WI38 (cell line): ENCODE measurements at regions not wholly inside any gene's neighbourhood (a gene's known extent, or its start where the extent isn't known, plus 50 kb on each side); places are given as distances from the start of the nearest gene placed in this dataset.

Experiments used
- H3K4me3 ChIP-seq: 2 replicates; pipeline ENCODE4 v1.5.1; 2011; ENCODE audit warnings: low read depth, mild to moderate bottlenecking, control low read depth, low read length
- TF ChIP-seq, protein P1 (sequence below): IDR thresholded peaks from 2 replicates; pipeline ENCODE4 v1.5.1; 2012; ENCODE audit warnings: low read depth, mild to moderate bottlenecking, control low read depth, low read length

- no peak overlapping the region for H3K4me3 ChIP-seq
- TF ChIP-seq, protein P1, sequence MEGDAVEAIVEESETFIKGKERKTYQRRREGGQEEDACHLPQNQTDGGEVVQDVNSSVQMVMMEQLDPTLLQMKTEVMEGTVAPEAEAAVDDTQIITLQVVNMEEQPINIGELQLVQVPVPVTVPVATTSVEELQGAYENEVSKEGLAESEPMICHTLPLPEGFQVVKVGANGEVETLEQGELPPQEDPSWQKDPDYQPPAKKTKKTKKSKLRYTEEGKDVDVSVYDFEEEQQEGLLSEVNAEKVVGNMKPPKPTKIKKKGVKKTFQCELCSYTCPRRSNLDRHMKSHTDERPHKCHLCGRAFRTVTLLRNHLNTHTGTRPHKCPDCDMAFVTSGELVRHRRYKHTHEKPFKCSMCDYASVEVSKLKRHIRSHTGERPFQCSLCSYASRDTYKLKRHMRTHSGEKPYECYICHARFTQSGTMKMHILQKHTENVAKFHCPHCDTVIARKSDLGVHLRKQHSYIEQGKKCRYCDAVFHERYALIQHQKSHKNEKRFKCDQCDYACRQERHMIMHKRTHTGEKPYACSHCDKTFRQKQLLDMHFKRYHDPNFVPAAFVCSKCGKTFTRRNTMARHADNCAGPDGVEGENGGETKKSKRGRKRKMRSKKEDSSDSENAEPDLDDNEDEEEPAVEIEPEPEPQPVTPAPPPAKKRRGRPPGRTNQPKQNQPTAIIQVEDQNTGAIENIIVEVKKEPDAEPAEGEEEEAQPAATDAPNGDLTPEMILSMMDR, result no peak
These were observed 334.0 kb downstream of the SOCS6 start for GRCh38 chr18:70622622-70623419.

DNA sequence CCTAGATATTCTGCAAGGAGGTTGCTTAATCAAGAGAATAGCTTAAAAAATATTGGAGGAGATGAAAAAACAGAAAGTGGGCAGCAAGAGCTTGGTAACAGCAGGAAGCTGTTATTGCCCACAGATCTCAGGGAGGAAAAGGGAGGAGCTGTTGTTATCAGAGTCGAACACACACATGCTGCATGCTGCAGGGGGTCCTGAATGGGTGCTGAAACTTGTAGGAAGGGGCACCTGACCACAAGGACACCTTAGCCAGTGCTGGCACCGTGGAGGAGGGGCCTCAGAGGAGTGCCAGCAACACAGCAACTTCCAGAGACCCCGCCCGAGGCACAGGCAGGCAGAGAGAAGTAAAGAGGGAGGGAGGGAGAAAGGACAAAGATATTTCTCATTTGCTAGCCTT is 332.9 kb downstream of the SOCS6 start:
- H3K4me3 ChIP-seq, result no peak overlapping the region
- TF ChIP-seq, protein P1, result no peak

DNA sequence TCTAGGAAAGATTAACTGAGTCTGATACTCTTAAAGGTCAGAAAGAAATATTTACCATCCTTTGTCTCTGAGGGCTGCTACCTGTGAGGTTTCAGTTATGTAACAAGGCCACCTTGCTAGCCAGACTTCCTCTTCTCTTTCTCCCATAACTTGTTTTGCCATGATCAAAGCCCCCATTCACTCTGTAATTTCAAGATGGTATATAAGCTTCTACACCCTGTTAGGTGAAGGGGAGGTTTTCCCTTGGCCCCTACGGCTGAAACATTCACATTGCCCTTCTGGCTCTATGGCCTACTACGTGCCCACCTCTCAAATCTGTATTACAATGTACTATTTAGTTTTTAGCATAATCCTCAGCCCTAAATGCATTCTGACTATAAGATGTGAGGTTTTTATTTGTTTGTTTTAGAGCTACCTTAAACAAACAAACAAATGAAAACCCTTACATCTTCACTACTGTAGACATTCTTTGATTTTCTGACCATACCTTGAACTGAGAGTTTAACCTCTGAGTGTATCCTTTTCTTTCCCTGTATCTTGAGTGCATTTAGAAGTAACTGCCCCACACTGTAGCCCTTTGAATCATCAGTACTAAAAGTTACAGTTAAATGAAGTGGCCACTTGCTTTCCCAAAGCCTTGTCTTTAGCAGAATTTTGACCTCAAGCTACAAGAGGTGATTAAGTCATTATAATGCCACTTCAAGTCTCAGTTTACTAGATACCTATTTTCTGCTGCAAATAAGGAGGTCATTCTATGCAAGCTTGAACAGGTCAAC is 332.2 kb downstream of the SOCS6 start:
- no peak overlapping the region for H3K4me3 ChIP-seq
- TF ChIP-seq, protein P1, result no peak

DNA sequence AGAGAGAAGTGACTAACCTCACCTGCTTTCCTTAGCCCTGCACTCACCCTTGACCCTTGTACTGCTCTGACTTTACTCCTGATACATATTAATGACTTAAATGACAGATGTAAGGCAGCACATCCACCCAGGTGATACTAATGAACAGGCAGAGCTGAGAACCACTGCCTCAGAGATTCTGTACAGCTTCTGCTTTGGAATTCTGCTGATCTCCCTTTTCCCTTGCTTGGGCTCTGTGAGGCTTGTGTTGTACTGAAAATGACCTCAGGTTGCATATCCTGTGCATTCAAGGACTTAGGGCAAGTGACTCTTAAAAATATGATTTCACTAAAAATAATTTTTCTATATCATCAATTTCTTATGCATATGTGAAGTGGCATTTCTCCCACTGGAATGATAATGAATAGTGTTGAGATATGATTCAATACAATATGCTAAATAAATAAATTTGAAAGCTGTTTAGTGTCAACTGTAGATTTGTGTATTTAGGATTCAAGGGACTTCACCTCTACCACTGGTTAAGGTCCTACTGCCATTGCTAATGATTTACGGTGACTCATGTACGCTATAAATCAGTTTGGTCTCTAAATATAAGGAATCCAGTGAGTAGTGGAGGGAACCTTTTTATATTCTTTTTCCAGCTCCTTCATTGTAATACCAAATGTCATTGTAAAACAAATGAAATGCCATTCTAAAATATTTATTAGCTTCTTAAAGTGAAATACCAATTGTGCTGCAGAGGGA is 328.3 kb downstream of the SOCS6 start:
- no peak overlapping the region for H3K4me3 ChIP-seq
- TF ChIP-seq, protein P1, result no peak

- no peak overlapping the region for H3K4me3 ChIP-seq
- TF ChIP-seq, protein P1, result no peak
These were observed 311.5 kb downstream of the SOCS6 start for GRCh38 chr18:70600225-70600925.

GRCh38 chr18:70598406-70598805 is 309.6 kb downstream of the SOCS6 start:
- TF ChIP-seq, protein P1, result no peak
- no peak overlapping the region for H3K4me3 ChIP-seq
